IMR-90 (cell line): ENCODE measurements at regions not wholly inside any gene's neighbourhood (a gene's known extent, or its start where the extent isn't known, plus 50 kb on each side); places are given as distances from the start of the nearest gene placed in this dataset.

Experiments
- ATAC-seq: fragments of 200-7000 bp; cut with Tn5 transposase; 2 replicates; pipeline ENCODE4 v1.9.1; 2020; ENCODE audit warnings: low read depth, mild to moderate bottlenecking, moderate library complexity
- BruUV-seq: library from RNA; stranded (reverse); fragments of 400-500 nt; replicated peaks from 2 replicates; lab custom pipeline; 2021; lab: Mats Ljungman, UMichigan
- CTCF ChIA-PET: fragments of 300-600 bp; formaldehyde crosslinking; extraction: SDS; loops from one replicate; lab custom pipeline; 2021; ENCODE audit warnings: antibody characterized with exemption; lab: Yijun Ruan, JAX
- POLR2A ChIA-PET: fragments of 300-600 bp; sonication (Branson Sonifier 250); formaldehyde crosslinking; loops from one replicate; lab custom pipeline; 2022; ENCODE audit warnings: antibody characterized with exemption; ENCODE audit not compliant: unreplicated experiment; lab: Charles Lee
- DNase-seq: peaks from one replicate; pipeline ENCODE4 v3.0.0; 2013
- H2AFZ ChIP-seq: replicated peaks from 2 replicates; pipeline ENCODE3; 2013; ENCODE audit warnings: low read length, mild to moderate bottlenecking; ENCODE audit not compliant: poor library complexity
- H2AK5ac ChIP-seq: 2 replicates; pipeline ENCODE4 v1.6.1; 2013; ENCODE audit warnings: low read depth, low read length, inconsistent platforms
- H2AK9ac ChIP-seq: replicated peaks from 2 replicates; pipeline ENCODE3; 2013; ENCODE audit warnings: mild to moderate bottlenecking, low read depth, low read length, moderate library complexity; ENCODE audit not compliant: poor library complexity
- H2BK120ac ChIP-seq: 2 replicates; pipeline ENCODE4 v1.6.1; 2013; ENCODE audit warnings: low read depth, low read length, inconsistent platforms
- H2BK15ac ChIP-seq: 3 replicates; pipeline ENCODE4 v1.6.1; 2013; ENCODE audit warnings: low read depth, low read length, inconsistent platforms
- H2BK20ac ChIP-seq: 2 replicates; pipeline ENCODE4 v1.6.1; 2013; ENCODE audit warnings: low read depth, mild to moderate bottlenecking, inconsistent platforms, low read length, moderate library complexity
- H2BK5ac ChIP-seq: 2 replicates; pipeline ENCODE4 v1.6.1; 2013; ENCODE audit warnings: mild to moderate bottlenecking, low read depth, low read length, inconsistent platforms; ENCODE audit not compliant: poor library complexity, severe bottlenecking
- H3K14ac ChIP-seq: replicated peaks from 2 replicates; pipeline ENCODE4 v1.6.1; 2013; ENCODE audit warnings: low read depth, low read length, inconsistent platforms
- H3K18ac ChIP-seq: 2 replicates; pipeline ENCODE4 v1.6.1; 2013; ENCODE audit warnings: low read depth, low read length, control low read depth
- H3K23ac ChIP-seq: 2 replicates; pipeline ENCODE4 v1.6.1; 2013; ENCODE audit warnings: low read depth, low read length, inconsistent platforms
- H3K27ac ChIP-seq: 2 replicates; pipeline ENCODE4 v1.5.1; 2013; ENCODE audit warnings: mild to moderate bottlenecking, control low read depth, low read length; ENCODE audit not compliant: insufficient read depth
- H3K27me3 ChIP-seq: 2 replicates; pipeline ENCODE4 v1.6.1; 2013; ENCODE audit warnings: low read length; ENCODE audit not compliant: control insufficient read depth, insufficient read depth
- H3K36me3 ChIP-seq: 2 replicates; pipeline ENCODE4 v1.6.1; 2013; ENCODE audit warnings: low read length, mixed read lengths; ENCODE audit not compliant: control insufficient read depth, insufficient read depth
- H3K4ac ChIP-seq: 2 replicates; pipeline ENCODE4 v1.6.1; 2013; ENCODE audit warnings: low read depth, low read length, inconsistent platforms
- H3K4me1 ChIP-seq: 2 replicates; pipeline ENCODE4 v1.6.1; 2013; ENCODE audit warnings: low read length, mixed read lengths; ENCODE audit not compliant: control insufficient read depth, insufficient read depth
- H3K4me2 ChIP-seq: 2 replicates; pipeline ENCODE4 v1.6.1; 2013; ENCODE audit warnings: low read depth, mild to moderate bottlenecking, control low read depth, low read length, moderate library complexity
- H3K4me3 ChIP-seq: 2 replicates; pipeline ENCODE4 v1.5.1; 2013; ENCODE audit warnings: low read depth, mild to moderate bottlenecking, control low read depth, low read length, moderate library complexity; ENCODE audit not compliant: insufficient read depth
- H3K56ac ChIP-seq: 2 replicates; pipeline ENCODE4 v1.6.1; 2013; ENCODE audit warnings: low read length, inconsistent platforms; ENCODE audit not compliant: insufficient read depth; ENCODE audit errors: extremely low read depth
- H3K79me1 ChIP-seq, 2 experiments: 2 replicates each; pipeline ENCODE4 v1.6.1; 2013; ENCODE audit warnings: low read length in 2 of 2, inconsistent platforms in 1 of 2, low read depth in 1 of 2
- H3K9ac ChIP-seq: 2 replicates; pipeline ENCODE4 v1.6.1; 2013; ENCODE audit warnings: low read depth, low read length, control low read depth
- H3K9me1 ChIP-seq: 2 replicates; pipeline ENCODE4 v1.6.1; 2013; ENCODE audit warnings: low read length, inconsistent platforms; ENCODE audit not compliant: insufficient read depth
- H3K9me3 ChIP-seq: 2 replicates; pipeline ENCODE4 v1.6.1; 2013; ENCODE audit warnings: low read length; ENCODE audit not compliant: control insufficient read depth, insufficient read depth
- H4K20me1 ChIP-seq: 2 replicates; pipeline ENCODE4 v1.6.1; 2013; ENCODE audit warnings: low read length, inconsistent platforms; ENCODE audit not compliant: insufficient read depth
- H4K5ac ChIP-seq: 2 replicates; pipeline ENCODE4 v1.6.1; 2013; ENCODE audit warnings: mild to moderate bottlenecking, low read depth, low read length, control low read depth
- H4K8ac ChIP-seq, 2 experiments: 2 replicates each; pipeline ENCODE4 v1.6.1; 2013; ENCODE audit warnings: low read depth in 2 of 2, low read length in 2 of 2, control low read depth in 1 of 2, inconsistent platforms in 1 of 2
- H4K91ac ChIP-seq: 2 replicates; pipeline ENCODE4 v1.6.1; 2013; ENCODE audit warnings: low read depth, low read length, inconsistent platforms; ENCODE audit not compliant: insufficient read depth
- CEBPB ChIP-seq: IDR thresholded peaks from 2 replicates; pipeline ENCODE4 v1.6.1; 2012; ENCODE audit warnings: low read depth, low read length, improper control_type of control experiment
- CHD1 ChIP-seq: IDR thresholded peaks from 2 replicates; pipeline ENCODE4 v1.6.1; 2012; ENCODE audit warnings: low read depth, low read length, improper control_type of control experiment
- MXI1 ChIP-seq: IDR thresholded peaks from 2 replicates; pipeline ENCODE4 v1.6.1; 2012; ENCODE audit warnings: low read depth, mild to moderate bottlenecking, low read length, moderate library complexity, borderline replicate concordance
- RFX5 ChIP-seq: IDR thresholded peaks from 2 replicates; pipeline ENCODE4 v1.8.0; 2012; ENCODE audit warnings: low read depth, mild to moderate bottlenecking, low read length, moderate library complexity
- SMC3 ChIP-seq: fragments of 150-350 bp; IDR thresholded peaks from 2 replicates; pipeline ENCODE4 v1.6.1; 2016; ENCODE audit warnings: low read depth, mild to moderate bottlenecking, antibody characterized with exemption, low read length, moderate library complexity
- WGBS, 2 experiments: methylation state at CpG; one replicate each; pipeline versions ENCODE4 v1.1.5 to v1.1.7; 2013; ENCODE audit warnings: missing lambda C conversion rate in 2 of 2; ENCODE audit not compliant: insufficient read length in 1 of 2; ENCODE audit errors: extremely low coverage in 2 of 2; 5-methylcytosine and 5-hydroxymethylcytosine counted together
- dilution Hi-C: fragments of 300-500 bp; cut with HindIII; formaldehyde crosslinking; loops from one replicate; pipeline ENCODE4 v1.14.3; 2018; ENCODE audit warnings: low sequenced_read_pairs; ENCODE audit not compliant: unreplicated experiment
- in situ Hi-C: fragments of 300-500 bp; cut with MboI; formaldehyde crosslinking; loops from 3 replicates; pipeline ENCODE4 v1.14.3; 2019; ENCODE audit warnings: low sequenced_read_pairs, inconsistent platforms, mixed read lengths
- intact Hi-C: fragments of 100-400 bp; cut with micrococcal nuclease; formaldehyde crosslinking; loops from 2 replicates; pipeline ENCODE4 v1.10.0; 2022
- TF ChIP-seq, protein P1 (sequence below): conservative IDR thresholded peaks from 2 replicates; pipeline ENCODE4 v1.5.1; 2012; ENCODE audit warnings: mild to moderate bottlenecking, low read depth, low read length, improper control_type of control experiment

DNA sequence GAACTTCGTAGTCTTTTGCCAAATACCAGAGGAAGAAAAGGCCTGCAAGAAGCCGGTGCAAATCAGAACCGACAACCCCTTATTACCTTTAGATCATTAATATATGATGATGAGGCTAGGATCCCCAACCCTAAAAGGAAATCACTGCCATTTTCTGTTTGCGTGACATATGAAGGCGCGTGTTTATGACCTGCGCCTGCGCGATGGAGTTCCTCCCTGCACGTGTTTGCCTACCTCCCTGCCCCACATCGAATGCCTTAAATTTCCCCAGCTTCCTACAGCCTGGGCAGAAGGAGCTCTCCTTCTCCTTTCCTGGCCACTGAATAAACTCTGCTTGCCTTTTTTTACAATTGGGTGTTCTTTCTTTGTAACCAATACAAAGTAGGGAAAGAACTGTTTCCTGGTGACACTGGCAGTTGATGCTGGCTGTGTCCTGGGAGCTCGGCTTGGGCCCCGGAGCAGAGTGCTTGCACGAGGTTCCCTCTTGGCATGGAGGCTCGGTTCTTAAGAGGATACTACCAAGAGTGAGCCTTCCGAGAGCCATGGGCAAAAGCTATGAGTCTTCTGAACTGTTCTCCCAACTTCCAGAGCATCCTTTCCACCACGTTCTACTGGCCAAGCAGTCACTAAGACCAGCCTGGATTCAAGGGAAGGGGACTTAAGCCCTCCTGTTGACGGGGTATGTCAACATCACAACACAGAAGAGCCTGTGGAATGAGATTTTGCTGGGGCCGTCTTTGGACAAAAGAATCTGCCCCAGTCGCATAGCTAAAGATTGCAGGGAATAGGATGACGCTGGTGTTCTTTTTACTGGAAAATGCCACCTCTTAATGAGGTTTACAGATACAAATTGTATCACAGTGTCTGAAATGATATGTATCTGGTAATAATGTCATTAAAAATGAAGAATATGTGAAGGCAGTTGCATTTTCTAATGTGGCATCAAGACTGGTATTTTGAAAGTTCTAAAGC is 179.8 kb downstream of the SH3BP4 start:
- H3K79me1 ChIP-seq = no peaks in the 10 kb centered on the region
- no peak overlapping the region for H3K4ac ChIP-seq
- no peaks in the 10 kb centered on the region; the same call in 1 of the 2 replicates for H3K9me1 ChIP-seq
- intact Hi-C loops (no loop called here), dilution Hi-C loops (loop anchor here (25.0 kb wide), 1 partner anchor 606 kb away; no protein-coding TSS in a partner anchor), in situ Hi-C loops (loop anchor here (10.0 kb wide), 1 partner anchor 543 kb away; no protein-coding TSS in a partner anchor)
- no peaks in the 10 kb centered on the region for H3K36me3 ChIP-seq
- H3K4me1 ChIP-seq = peaks cover 2% of the 10 kb centered on the region; the same call in 1 of the 2 replicates
- H2BK120ac ChIP-seq = no peak overlapping the region
- CTCF ChIA-PET = no interaction called here
- H3K4me3 ChIP-seq = no peak overlapping the region
- H4K5ac ChIP-seq = no peak overlapping the region
- H3K23ac ChIP-seq = no peak overlapping the region
- H2BK20ac ChIP-seq = no peak overlapping the region
- no peak overlapping the region for H2BK15ac ChIP-seq
- no peaks in the 10 kb centered on the region for H3K9me3 ChIP-seq
- H2AK5ac ChIP-seq = no peak overlapping the region
- H4K20me1 ChIP-seq = no peaks in the 10 kb centered on the region
- peaks cover 22% of the 10 kb centered on the region for H3K27me3 ChIP-seq
- WGBS, 2 experiments = 88% methylated on average over 5 of the region's 21 CpGs; no CpG with 5 or more reads in 1 of the 2 experiments
- H2BK5ac ChIP-seq = no peak overlapping the region
- H3K9ac ChIP-seq = no peak overlapping the region
- ATAC-seq = no peak
- no peak overlapping the region for H3K4me2 ChIP-seq
- DNase-seq = no peak
- H4K91ac ChIP-seq = no peak overlapping the region
- no peak overlapping the region for H3K56ac ChIP-seq
- no TSS peak for BruUV-seq
- H3K14ac ChIP-seq = no peak overlapping the region
- H3K27ac ChIP-seq = no peak overlapping the region
- no peak overlapping the region for H3K18ac ChIP-seq
- TF ChIP-seq, protein P1, sequence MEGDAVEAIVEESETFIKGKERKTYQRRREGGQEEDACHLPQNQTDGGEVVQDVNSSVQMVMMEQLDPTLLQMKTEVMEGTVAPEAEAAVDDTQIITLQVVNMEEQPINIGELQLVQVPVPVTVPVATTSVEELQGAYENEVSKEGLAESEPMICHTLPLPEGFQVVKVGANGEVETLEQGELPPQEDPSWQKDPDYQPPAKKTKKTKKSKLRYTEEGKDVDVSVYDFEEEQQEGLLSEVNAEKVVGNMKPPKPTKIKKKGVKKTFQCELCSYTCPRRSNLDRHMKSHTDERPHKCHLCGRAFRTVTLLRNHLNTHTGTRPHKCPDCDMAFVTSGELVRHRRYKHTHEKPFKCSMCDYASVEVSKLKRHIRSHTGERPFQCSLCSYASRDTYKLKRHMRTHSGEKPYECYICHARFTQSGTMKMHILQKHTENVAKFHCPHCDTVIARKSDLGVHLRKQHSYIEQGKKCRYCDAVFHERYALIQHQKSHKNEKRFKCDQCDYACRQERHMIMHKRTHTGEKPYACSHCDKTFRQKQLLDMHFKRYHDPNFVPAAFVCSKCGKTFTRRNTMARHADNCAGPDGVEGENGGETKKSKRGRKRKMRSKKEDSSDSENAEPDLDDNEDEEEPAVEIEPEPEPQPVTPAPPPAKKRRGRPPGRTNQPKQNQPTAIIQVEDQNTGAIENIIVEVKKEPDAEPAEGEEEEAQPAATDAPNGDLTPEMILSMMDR = no peak
- TF ChIP-seq SMC3 (no peak), RFX5 (no peak), CHD1 (no peak), CEBPB (no peak), MXI1 (no peak)
- H2AFZ ChIP-seq = no peak overlapping the region
- H4K8ac ChIP-seq = no peak overlapping the region
- POLR2A ChIA-PET = no interaction called here
- H2AK9ac ChIP-seq = no peak overlapping the region
